HEK293 (cell line): ENCODE measurements at regions not wholly inside any gene's neighbourhood (a gene's known extent, or its start where the extent isn't known, plus 50 kb on each side); places are given as distances from the start of the nearest gene placed in this dataset.

Source experiments
- CTCF ChIA-PET: fragments of 350-600 bp; formaldehyde crosslinking; extraction: SDS; loops from one replicate; lab custom pipeline; 2021; ENCODE audit warnings: antibody characterized with exemption; lab: Yijun Ruan, JAX
- POLR2A ChIA-PET: fragments of 300-600 bp; formaldehyde crosslinking; extraction: SDS; loops from one replicate; lab custom pipeline; 2020; ENCODE audit warnings: antibody characterized with exemption, inconsistent platforms; lab: Yijun Ruan, JAX
- H3K27ac ChIP-seq: fragments of 200-500 bp; sonication (Bioruptor generic); 2 replicates; pipeline ENCODE4 v1.5.1; 2014; ENCODE audit warnings: low read depth, low read length, control low read depth, inconsistent platforms; ENCODE audit errors: extremely low read depth
- H3K36me3 ChIP-seq, 2 experiments: fragments of 200-500 bp in 1 of 2; sonication (Bioruptor generic) in 1 of 2; 1 replicate in 1 of 2; 2 replicates in 1 of 2; pipeline ENCODE4 v1.5.1; 2014 to 2017; ENCODE audit warnings: inconsistent platforms in 2 of 2, low read length in 2 of 2; ENCODE audit not compliant: control insufficient read depth in 2 of 2, insufficient read depth in 1 of 2
- H3K4me1 ChIP-seq: fragments of 200-500 bp; sonication (Bioruptor generic); 2 replicates; pipeline ENCODE4 v1.5.1; 2014; ENCODE audit warnings: mild to moderate bottlenecking, low read length, inconsistent platforms; ENCODE audit not compliant: control insufficient read depth, insufficient read depth
- H3K4me3 ChIP-seq: 2 replicates; pipeline ENCODE4 v1.5.1; 2011; ENCODE audit warnings: low read depth, mild to moderate bottlenecking, control low read depth, low read length, moderate library complexity
- H3K9me3 ChIP-seq: fragments of 200-500 bp; sonication (Bioruptor generic); 2 replicates; pipeline ENCODE4 v1.5.1; 2014; ENCODE audit warnings: low read depth, low read length, inconsistent platforms; ENCODE audit not compliant: control insufficient read depth, insufficient read depth
- FEZF1 ChIP-seq: fragments of 450-650 bp; formaldehyde crosslinking; IDR thresholded peaks from 2 replicates; pipeline ENCODE4 v1.5.1; 2016; ENCODE audit warnings: missing biosample characterization, missing genetic modification characterization
- PRDM4 ChIP-seq: fragments of 450-650 bp; formaldehyde crosslinking; IDR thresholded peaks from 2 replicates; pipeline ENCODE4 v1.5.1; 2017; ENCODE audit warnings: missing biosample characterization, missing genetic modification characterization
- ZBTB48 ChIP-seq: fragments of 450-650 bp; formaldehyde crosslinking; IDR thresholded peaks from 2 replicates; pipeline ENCODE4 v1.5.1; 2016; ENCODE audit warnings: missing biosample characterization, missing genetic modification characterization
- ZBTB6 ChIP-seq: fragments of 450-650 bp; formaldehyde crosslinking; IDR thresholded peaks from 2 replicates; pipeline ENCODE4 v1.5.1; 2017; ENCODE audit warnings: missing biosample characterization, missing genetic modification characterization
- ZIC2 ChIP-seq: fragments of 450-650 bp; formaldehyde crosslinking; IDR thresholded peaks from 2 replicates; pipeline ENCODE4 v1.5.1; 2016; ENCODE audit warnings: missing biosample characterization, missing genetic modification characterization
- ZNF19 ChIP-seq: fragments of 450-650 bp; formaldehyde crosslinking; IDR thresholded peaks from 2 replicates; pipeline ENCODE4; 2016; ENCODE audit warnings: missing biosample characterization, missing genetic modification characterization, low read depth
- ZNF280D ChIP-seq: fragments of 450-650 bp; formaldehyde crosslinking; IDR thresholded peaks from 2 replicates; pipeline ENCODE4 v1.5.1; 2016; ENCODE audit warnings: missing biosample characterization, missing genetic modification characterization
- ZNF398 ChIP-seq: fragments of 450-650 bp; formaldehyde crosslinking; IDR thresholded peaks from 2 replicates; pipeline ENCODE4 v1.5.1; 2017; ENCODE audit warnings: missing biosample characterization, missing genetic modification characterization
- ZNF596 ChIP-seq: fragments of 450-650 bp; IDR thresholded peaks from 2 replicates; pipeline ENCODE4 v1.5.0; 2018; ENCODE audit warnings: missing biosample characterization, mild to moderate bottlenecking, missing genetic modification characterization, moderate library complexity
- ZNF658 ChIP-seq: fragments of 450-650 bp; formaldehyde crosslinking; IDR thresholded peaks from 2 replicates; pipeline ENCODE4; 2016; ENCODE audit warnings: missing biosample characterization, missing genetic modification characterization
- ZSCAN18 ChIP-seq: fragments of 450-650 bp; formaldehyde crosslinking; IDR thresholded peaks from 2 replicates; pipeline ENCODE4 v1.5.1; 2016; ENCODE audit warnings: missing biosample characterization, missing genetic modification characterization

- POLR2A ChIA-PET = no interaction called here
- H3K27ac ChIP-seq = no peak overlapping the region
- CTCF ChIA-PET = no interaction called here
Observed at GRCh38 chr2:123434546-123435395, 590.3 kb upstream of the CNTNAP5 start.

GRCh38 chr2:123438251-123438650 lies 586.8 kb upstream of the CNTNAP5 start:
- ChIA-PET POLR2A (no interaction called here), CTCF (interaction anchor here (0.7 kb wide), 1 partner anchor 114 kb away, joined by 4 read pairs; no protein-coding TSS in a partner anchor)
- Histone ChIP-seq H3K36me3 (no peaks in the 10 kb centered on the region), H3K9me3 (no peaks in the 10 kb centered on the region), H3K4me3 (no peak overlapping the region), H3K4me1 (no peaks in the 10 kb centered on the region), H3K27ac (no peak overlapping the region)
- no peak for TF ChIP-seq ZIC2 (tag by site-specific recombination)
- TF ChIP-seq ZBTB48 (tag by site-specific recombination) = no peak
- TF ChIP-seq ZNF19 (tag by site-specific recombination) = no peak
- no peak for TF ChIP-seq PRDM4 (tag by site-specific recombination)
- TF ChIP-seq ZNF398 = no peak
- TF ChIP-seq FEZF1 (tag by site-specific recombination) = no peak
- no peak for TF ChIP-seq ZNF280D (tag by site-specific recombination)

More at GRCh38 chr2:123434546-123435395, 590.3 kb upstream of the CNTNAP5 start:
- Histone ChIP-seq H3K4me3 (no peak overlapping the region), H3K36me3 (no peaks in the 10 kb centered on the region), H3K4me1 (no peaks in the 10 kb centered on the region), H3K9me3 (no peaks in the 10 kb centered on the region)
- TF ChIP-seq ZNF596 (tag by site-specific recombination) (no peak), ZNF658 (tag by site-specific recombination) (no peak), ZSCAN18 (tag by site-specific recombination) (no peak), ZBTB6 (no peak)
